HCT116 (cell line): ENCODE measurements at regions not wholly inside any gene's neighbourhood (a gene's known extent, or its start where the extent isn't known, plus 50 kb on each side); places are given as distances from the start of the nearest gene placed in this dataset.

Experiments
- ATF3 ChIP-seq: IDR thresholded peaks from 2 replicates; pipeline ENCODE4 v1.6.1; 2012
- CBX3 ChIP-seq: IDR thresholded peaks from 2 replicates; pipeline ENCODE4 v1.6.1; 2012; ENCODE audit warnings: low read depth
- CEBPB ChIP-seq: IDR thresholded peaks from 2 replicates; pipeline ENCODE4 v1.6.1; 2012; ENCODE audit warnings: low read depth
- EZH2 ChIP-seq: fragments of 200-600 bp; sonication (generic); IDR thresholded peaks from 2 replicates; pipeline ENCODE4 v1.6.1; 2017; ENCODE audit warnings: antibody characterized with exemption, mixed run types
- EZH2phosphoT487 ChIP-seq: fragments of 200-600 bp; IDR thresholded peaks from 2 replicates; pipeline ENCODE4 v1.6.1; 2018; ENCODE audit warnings: antibody characterized with exemption, borderline replicate concordance
- JUND ChIP-seq: IDR thresholded peaks from 2 replicates; pipeline ENCODE4 v1.6.1; 2012
- MAX ChIP-seq: IDR thresholded peaks from 2 replicates; pipeline ENCODE4 v1.6.1; 2012
- POLR2A ChIP-seq: IDR thresholded peaks from 2 replicates; pipeline ENCODE4 v1.7.0; 2011; ENCODE audit warnings: borderline replicate concordance; ENCODE audit not compliant: insufficient read depth, insufficient read length; ENCODE audit errors: extremely low read depth
- POLR2AphosphoS5 ChIP-seq: IDR thresholded peaks from 2 replicates; pipeline ENCODE4 v1.6.1; 2011; ENCODE audit warnings: mild to moderate bottlenecking, low read depth, low read length, moderate library complexity
- REST ChIP-seq: IDR thresholded peaks from 2 replicates; pipeline ENCODE4 v1.6.1; 2012; ENCODE audit warnings: low read depth
- SP1 ChIP-seq: IDR thresholded peaks from 2 replicates; pipeline ENCODE4 v1.6.1; 2012; ENCODE audit warnings: low read depth
- SRF ChIP-seq: IDR thresholded peaks from 2 replicates; pipeline ENCODE4 v1.6.1; 2012; ENCODE audit warnings: low read depth
- YY1 ChIP-seq: IDR thresholded peaks from 2 replicates; pipeline ENCODE4 v1.6.1; 2011; ENCODE audit warnings: low read length, low read depth, moderate library complexity, mild to moderate bottlenecking; ENCODE audit not compliant: insufficient replicate concordance; ENCODE audit errors: extremely low read depth
- TF ChIP-seq, protein P1 (sequence below), 3 experiments: fragments of 200-600 bp in 1 of 3; sonication (generic) in 1 of 3; IDR thresholded peaks in 2 of 3; conservative IDR thresholded peaks in 1 of 3; 2 replicates each; pipeline ENCODE4 v1.5.1; 2012 to 2017; ENCODE audit warnings: low read depth in 2 of 3, low read length in 2 of 3, antibody characterized with exemption in 1 of 3, borderline replicate concordance in 1 of 3, control low read depth in 1 of 3, mild to moderate bottlenecking in 1 of 3, mixed read lengths in 1 of 3, mixed run types in 1 of 3, moderate library complexity in 1 of 3; ENCODE audit not compliant: insufficient read depth in 1 of 3

DNA sequence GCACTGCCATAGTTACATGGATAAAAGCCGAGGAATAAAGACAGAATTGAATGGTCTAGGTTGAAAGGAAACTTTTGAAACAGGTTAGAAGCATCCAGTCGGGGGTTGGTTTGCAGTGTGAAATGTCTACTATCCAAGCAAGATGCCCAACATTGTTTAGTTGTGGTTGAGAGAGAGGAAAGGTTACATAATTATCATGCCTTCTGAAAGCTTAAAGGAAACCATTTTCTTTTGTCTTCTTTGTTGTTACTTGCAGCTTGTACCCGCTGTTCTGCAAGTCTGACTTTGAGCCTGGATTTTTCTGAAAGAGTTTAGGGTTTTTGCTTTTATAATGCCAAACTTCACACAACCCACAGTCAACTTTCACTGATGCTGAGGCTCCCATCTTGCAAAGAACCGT lies 167.9 kb downstream of the AXIN2 start:
- TF ChIP-seq, protein P1, sequence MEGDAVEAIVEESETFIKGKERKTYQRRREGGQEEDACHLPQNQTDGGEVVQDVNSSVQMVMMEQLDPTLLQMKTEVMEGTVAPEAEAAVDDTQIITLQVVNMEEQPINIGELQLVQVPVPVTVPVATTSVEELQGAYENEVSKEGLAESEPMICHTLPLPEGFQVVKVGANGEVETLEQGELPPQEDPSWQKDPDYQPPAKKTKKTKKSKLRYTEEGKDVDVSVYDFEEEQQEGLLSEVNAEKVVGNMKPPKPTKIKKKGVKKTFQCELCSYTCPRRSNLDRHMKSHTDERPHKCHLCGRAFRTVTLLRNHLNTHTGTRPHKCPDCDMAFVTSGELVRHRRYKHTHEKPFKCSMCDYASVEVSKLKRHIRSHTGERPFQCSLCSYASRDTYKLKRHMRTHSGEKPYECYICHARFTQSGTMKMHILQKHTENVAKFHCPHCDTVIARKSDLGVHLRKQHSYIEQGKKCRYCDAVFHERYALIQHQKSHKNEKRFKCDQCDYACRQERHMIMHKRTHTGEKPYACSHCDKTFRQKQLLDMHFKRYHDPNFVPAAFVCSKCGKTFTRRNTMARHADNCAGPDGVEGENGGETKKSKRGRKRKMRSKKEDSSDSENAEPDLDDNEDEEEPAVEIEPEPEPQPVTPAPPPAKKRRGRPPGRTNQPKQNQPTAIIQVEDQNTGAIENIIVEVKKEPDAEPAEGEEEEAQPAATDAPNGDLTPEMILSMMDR (IDR thresholded peaks at IDR 0.05 in 2 of 3, conservative IDR thresholded peaks at IDR 0.05 in 1 of 3; ENCODE audit: borderline replicate concordance in 1 of 3, insufficient read depth in 1 of 3, low read depth in 2 of 3, low read length in 2 of 3), result no peak
- TF ChIP-seq SP1, result no peak
- no peak for TF ChIP-seq EZH2
- TF ChIP-seq EZH2phosphoT487, result no peak
- TF ChIP-seq POLR2A, result no peak
- TF ChIP-seq POLR2AphosphoS5, result no peak
- no peak for TF ChIP-seq CEBPB
- TF ChIP-seq ATF3, result no peak
- no peak for TF ChIP-seq SRF
- no peak for TF ChIP-seq CBX3
- TF ChIP-seq JUND, result no peak
- no peak for TF ChIP-seq REST
- no peak for TF ChIP-seq YY1
- no peak for TF ChIP-seq MAX
